Transverse colon (tissue), 4 donors: ENCODE measurements at regions not wholly inside any gene's neighbourhood (a gene's known extent, or its start where the extent isn't known, plus 50 kb on each side); places are given as distances from the start of the nearest gene placed in this dataset.

ENCODE experiments used
- CTCF ChIP-seq, 5 experiments: fragments of 200-600 bp in 3 of 5; fragments of 450-650 bp in 2 of 5; sonication (generic) in 3 of 5; IDR thresholded peaks; 1 replicate in 2 of 5; 2 replicates in 3 of 5; pipeline ENCODE4 v1.5.1; 2016 to 2017; ENCODE audit warnings: antibody characterized with exemption in 5 of 5, inconsistent platforms in 3 of 5, mild to moderate bottlenecking in 2 of 5, moderate library complexity in 1 of 5
- POLR2A ChIP-seq: fragments of 450-650 bp; IDR thresholded peaks from one replicate; pipeline ENCODE4 v1.6.1; 2016; ENCODE audit warnings: antibody characterized with exemption, mild to moderate bottlenecking, moderate library complexity
- POLR2AphosphoS5 ChIP-seq, 3 donors: sonication (generic); formaldehyde crosslinking; IDR thresholded peaks; one replicate each; pipeline ENCODE4 v1.6.1; 2016; ENCODE audit warnings: antibody characterized with exemption in 3 of 3

GRCh38 chr21:35485364-35485763, 436.3 kb upstream of the RUNX1 start:
- no peak for TF ChIP-seq CTCF (IDR thresholded peaks at IDR 0.05)
- no peak for TF ChIP-seq POLR2A
- TF ChIP-seq POLR2AphosphoS5 (IDR thresholded peaks at IDR 0.05) = no peak
